ENCODE measurements at regions not wholly inside any gene's neighbourhood (a gene's known extent, or its start where the extent isn't known, plus 50 kb on each side); places are given as distances from the start of the nearest gene placed in this dataset.

DNA sequence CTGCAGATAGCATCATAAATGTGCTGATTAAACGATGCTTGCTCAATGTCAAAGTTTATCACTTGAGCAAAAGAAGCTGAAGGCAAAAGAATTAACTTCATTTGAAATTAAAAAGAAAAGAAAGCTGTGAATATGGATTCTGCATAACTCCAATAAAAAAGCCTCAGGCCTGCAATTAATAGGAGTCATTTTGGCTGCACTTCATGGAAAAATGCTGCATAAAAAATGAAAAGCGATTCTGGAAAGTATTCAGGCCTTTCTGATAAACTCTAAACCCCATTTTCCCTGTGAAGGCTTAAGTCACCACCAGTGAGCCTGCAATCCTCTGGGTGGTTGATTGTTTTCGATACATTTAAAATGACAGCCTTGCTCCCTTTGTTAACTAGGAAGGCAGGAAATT is 1793.4 kb downstream of the SUCLG1 start:
- H3K4me3 ChIP-seq: no peak overlapping the region
- no peak overlapping the region for H3K27ac ChIP-seq
- no peaks in the 10 kb centered on the region for H3K4me1 ChIP-seq (replicated peaks)
- H3K9me3 ChIP-seq (replicated peaks): no peaks in the 10 kb centered on the region
- no peak for DNase-seq (ENCODE audit: low read depth in 1 of 2, low spot score in 2 of 2)
- no peaks in the 10 kb centered on the region for H3K27me3 ChIP-seq (replicated peaks)
- H3K36me3 ChIP-seq: no peaks in the 10 kb centered on the region

DNA sequence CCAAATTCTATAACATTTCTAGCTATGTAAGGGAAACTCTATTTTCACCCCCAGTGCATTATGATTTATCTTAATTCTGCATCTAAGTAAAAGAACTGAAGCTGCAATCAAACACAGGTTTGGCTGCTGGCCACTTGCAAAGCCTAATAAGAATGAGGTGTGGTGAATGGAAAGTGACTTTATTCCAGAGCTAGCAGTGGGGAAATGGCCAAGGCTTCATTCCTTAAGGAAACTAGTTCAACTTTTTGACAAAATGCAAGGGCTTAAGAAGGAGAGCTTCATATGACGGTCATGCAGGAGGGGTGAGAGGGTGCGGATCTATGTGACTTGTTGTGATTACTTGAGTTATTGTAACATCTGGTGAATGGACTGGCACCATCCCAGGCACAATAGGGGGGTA is 1802.0 kb downstream of the SUCLG1 start:
- DNase-seq (ENCODE audit: low read depth in 1 of 2, low spot score in 2 of 2): no peak
- Histone ChIP-seq H3K27ac (no peak overlapping the region), H3K27me3 (replicated peaks) (no peaks in the 10 kb centered on the region), H3K4me1 (replicated peaks) (no peaks in the 10 kb centered on the region), H3K4me3 (no peak overlapping the region), H3K36me3 (no peaks in the 10 kb centered on the region), H3K9me3 (replicated peaks) (no peaks in the 10 kb centered on the region)

DNA sequence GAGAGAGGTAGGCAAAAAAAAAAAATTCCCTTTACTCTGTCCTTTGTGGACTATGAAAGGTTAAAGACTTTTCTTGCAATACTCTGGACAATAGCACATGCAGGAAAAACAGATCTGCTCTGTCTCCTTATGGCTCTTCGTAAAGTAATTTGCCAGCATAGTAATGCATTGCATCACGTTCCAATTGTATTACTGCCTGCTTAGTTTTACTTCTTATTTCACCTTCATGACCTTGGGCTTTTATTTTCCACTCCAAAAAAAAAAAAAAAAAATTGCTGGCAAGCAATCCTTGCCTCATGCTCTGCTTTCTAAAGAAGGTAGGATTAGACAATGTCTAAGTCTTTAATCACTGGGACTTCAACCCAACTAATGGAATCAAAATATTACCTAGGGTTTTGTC is 1802.7 kb downstream of the SUCLG1 start:
- Histone ChIP-seq H3K4me1 (replicated peaks) (no peaks in the 10 kb centered on the region), H3K9me3 (replicated peaks) (no peaks in the 10 kb centered on the region), H3K27ac (no peak overlapping the region), H3K36me3 (no peaks in the 10 kb centered on the region), H3K4me3 (no peak overlapping the region), H3K27me3 (replicated peaks) (no peaks in the 10 kb centered on the region)
- no peak for DNase-seq (ENCODE audit: low read depth in 1 of 2, low spot score in 2 of 2)

DNA sequence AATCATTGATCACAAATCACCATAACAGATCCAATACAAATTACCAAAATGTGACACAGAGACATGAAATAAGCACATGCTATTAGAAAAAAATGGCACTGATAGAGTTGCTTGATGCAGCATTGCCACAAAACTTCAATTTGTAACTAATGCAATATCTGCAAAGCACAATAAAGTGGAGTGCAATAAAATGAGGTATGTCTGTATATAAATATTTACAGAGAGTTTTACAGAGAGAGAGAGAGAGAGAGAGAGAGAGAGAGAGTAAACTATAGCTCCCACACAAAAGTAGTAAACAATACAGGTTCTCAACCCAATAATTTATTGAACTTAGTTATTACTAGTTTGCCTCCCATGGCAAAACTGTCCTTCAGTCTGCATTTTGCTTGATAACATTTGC is 1807.0 kb downstream of the SUCLG1 start:
- Histone ChIP-seq H3K27me3 (replicated peaks) (no peaks in the 10 kb centered on the region), H3K9me3 (replicated peaks) (no peaks in the 10 kb centered on the region), H3K4me3 (no peak overlapping the region), H3K4me1 (replicated peaks) (no peaks in the 10 kb centered on the region), H3K36me3 (no peaks in the 10 kb centered on the region), H3K27ac (no peak overlapping the region)
- DNase-seq (ENCODE audit: low read depth in 1 of 2, low spot score in 2 of 2): no peak

DNA sequence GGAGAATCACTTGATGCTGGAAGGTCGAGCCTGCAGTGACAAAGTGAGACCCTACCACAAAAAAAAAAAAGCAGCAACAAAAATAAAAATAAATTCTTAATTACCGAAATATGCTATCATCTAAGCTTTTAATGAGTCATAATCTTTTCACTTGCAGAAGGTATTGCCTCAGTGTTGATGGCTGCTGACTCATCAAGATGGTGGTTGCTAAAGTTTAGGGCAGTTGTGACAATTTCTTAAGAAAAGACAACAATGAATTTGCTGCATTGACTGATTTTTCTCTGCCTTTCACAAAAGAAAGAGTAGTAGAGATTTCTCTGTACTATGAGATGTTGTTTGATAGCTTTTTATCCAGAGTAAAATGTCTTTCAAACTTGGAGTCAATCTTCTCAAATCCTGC is 1809.0 kb downstream of the SUCLG1 start:
- H3K36me3 ChIP-seq: no peaks in the 10 kb centered on the region
- no peak overlapping the region for H3K4me3 ChIP-seq
- H3K27ac ChIP-seq: no peak overlapping the region
- H3K4me1 ChIP-seq (replicated peaks): no peaks in the 10 kb centered on the region
- no peaks in the 10 kb centered on the region for H3K27me3 ChIP-seq (replicated peaks)
- no peaks in the 10 kb centered on the region for H3K9me3 ChIP-seq (replicated peaks)
- no peak for DNase-seq (ENCODE audit: low read depth in 1 of 2, low spot score in 2 of 2)

DNA sequence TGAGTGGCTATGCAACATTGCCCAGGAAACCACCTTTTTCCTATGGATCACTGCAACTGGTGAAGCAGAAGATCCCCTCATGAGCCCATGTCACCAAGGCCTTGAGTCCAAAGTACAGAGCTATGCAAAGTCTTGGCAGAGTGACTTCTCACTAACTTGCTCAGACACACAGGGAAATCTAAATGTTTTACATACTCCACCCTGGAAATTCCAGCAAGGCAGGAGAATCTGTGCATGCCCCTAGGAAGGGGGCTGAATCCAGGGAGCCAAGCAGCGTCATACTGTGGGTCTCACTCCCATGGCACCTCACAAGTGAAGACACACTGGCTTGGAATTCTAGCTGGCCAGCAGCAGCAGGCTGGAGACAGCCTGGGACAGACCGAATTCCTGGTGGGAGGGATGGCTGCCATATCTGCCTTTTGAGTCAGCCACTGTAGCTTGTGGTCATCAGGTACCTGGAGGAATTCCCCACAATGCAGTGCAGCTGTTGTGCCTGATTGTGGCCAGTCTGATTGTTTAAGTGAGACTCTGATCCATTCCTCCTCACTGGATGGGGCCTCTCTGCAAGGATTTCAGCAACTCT is 1817.4 kb downstream of the SUCLG1 start:
- Histone ChIP-seq H3K9me3 (replicated peaks) (no peaks in the 10 kb centered on the region), H3K4me3 (no peak overlapping the region), H3K4me1 (replicated peaks) (no peaks in the 10 kb centered on the region), H3K27ac (no peak overlapping the region), H3K36me3 (no peaks in the 10 kb centered on the region), H3K27me3 (replicated peaks) (no peaks in the 10 kb centered on the region)
- DNase-seq (ENCODE audit: low read depth in 1 of 2, low spot score in 2 of 2): no peak

DNA sequence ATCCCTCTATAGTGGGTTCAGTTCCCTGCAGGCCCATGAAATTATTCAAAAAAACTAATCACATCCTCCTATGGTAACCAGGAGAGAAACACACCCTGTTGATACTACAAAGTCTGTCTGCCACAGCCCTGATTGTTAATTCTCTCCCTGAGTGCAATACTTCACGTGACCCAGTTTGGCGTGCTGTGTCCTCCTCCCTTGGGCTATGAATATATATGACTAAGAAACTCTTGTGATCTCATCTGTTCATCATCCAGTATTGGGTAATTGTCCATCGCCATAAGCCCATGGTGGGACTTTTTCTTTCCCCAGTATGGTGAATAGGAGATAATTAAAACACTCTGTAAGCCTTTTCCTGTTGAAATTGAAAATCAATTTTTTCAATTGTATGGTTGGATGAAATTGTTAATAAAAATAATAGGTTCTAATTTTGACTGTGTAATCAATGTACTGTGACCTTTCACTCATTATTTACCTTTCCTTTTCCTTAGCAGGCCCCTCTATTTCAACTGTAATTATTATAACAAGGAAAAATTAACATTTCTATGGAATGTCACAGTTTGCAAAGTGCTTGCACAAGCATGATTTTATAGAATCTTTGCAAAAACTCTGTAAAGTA is 1822.6 kb downstream of the SUCLG1 start:
- no peak overlapping the region for H3K27ac ChIP-seq
- no peak for DNase-seq (ENCODE audit: low read depth in 1 of 2, low spot score in 2 of 2)
- H3K4me1 ChIP-seq (replicated peaks): no peaks in the 10 kb centered on the region
- H3K27me3 ChIP-seq (replicated peaks): no peaks in the 10 kb centered on the region
- H3K4me3 ChIP-seq: no peak overlapping the region
- no peaks in the 10 kb centered on the region for H3K9me3 ChIP-seq (replicated peaks)
- H3K36me3 ChIP-seq: no peaks in the 10 kb centered on the region

DNA sequence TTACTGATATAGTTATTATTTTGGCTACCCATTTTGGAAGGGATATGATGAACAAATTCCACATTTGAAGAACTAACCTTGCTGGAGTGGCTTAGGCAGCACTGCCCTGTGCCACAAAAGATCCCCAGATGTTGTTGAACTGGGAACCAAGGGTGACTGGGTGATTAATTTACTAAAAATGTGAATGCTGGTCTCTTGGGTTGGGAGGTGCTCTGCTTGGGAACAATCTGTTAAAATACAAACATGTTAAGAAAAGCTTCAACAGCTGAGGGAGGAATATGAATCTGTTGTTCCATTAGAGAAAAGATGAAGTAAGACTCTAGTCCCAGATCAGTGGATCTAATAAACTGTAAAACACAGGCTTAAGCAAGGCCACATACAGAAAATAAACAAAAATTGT is 1860.1 kb downstream of the SUCLG1 start:
- Histone ChIP-seq H3K27ac (no peak overlapping the region), H3K9me3 (replicated peaks) (no peaks in the 10 kb centered on the region), H3K36me3 (no peaks in the 10 kb centered on the region), H3K4me1 (replicated peaks) (no peaks in the 10 kb centered on the region), H3K27me3 (replicated peaks) (no peaks in the 10 kb centered on the region), H3K4me3 (no peak overlapping the region)
- DNase-seq (ENCODE audit: low read depth in 1 of 2, low spot score in 2 of 2): no peak

DNA sequence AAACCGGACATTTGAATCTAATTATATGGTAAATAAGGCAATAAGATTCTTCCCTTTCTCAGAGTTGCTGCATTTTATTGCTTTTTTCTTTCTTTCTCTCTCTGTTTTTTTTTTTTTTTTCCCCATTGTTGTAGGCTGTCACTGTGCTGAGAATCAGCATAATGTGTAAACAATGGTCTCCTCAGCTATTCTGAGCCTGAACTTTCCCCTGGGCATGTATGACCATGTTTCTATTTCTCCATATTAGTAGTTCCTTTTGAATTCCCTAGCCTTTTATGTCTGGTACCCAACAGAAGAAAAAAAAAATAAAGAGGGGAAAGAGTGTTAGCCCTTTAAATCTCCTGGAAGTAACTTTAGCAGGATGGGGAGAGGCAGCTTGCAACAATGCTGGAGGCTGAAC is 1862.5 kb downstream of the SUCLG1 start:
- no peaks in the 10 kb centered on the region for H3K4me1 ChIP-seq (replicated peaks)
- no peak for DNase-seq (ENCODE audit: low read depth in 1 of 2, low spot score in 2 of 2)
- no peaks in the 10 kb centered on the region for H3K9me3 ChIP-seq (replicated peaks)
- no peak overlapping the region for H3K27ac ChIP-seq
- no peaks in the 10 kb centered on the region for H3K27me3 ChIP-seq (replicated peaks)
- H3K4me3 ChIP-seq: no peak overlapping the region
- H3K36me3 ChIP-seq: no peaks in the 10 kb centered on the region

DNA sequence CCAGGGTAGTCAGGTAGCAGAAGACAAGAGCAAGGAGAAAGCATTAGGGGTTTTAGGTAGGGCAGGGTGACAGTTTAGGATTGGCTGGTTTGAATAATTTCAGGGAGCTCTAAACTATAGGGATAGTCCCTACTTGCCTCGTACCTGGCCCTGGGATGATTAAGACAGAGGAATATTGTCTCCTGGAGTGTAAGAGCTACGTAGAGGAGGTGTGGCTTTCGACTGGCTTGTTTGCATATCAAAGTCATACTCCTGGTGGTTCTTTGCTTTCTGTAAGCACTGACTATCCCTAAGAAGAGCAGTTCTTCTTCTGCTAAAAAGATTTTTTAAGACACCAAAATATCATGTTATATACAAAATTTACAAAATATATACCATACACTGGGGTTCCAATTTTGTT is 1867.4 kb downstream of the SUCLG1 start:
- no peak for DNase-seq (ENCODE audit: low read depth in 1 of 2, low spot score in 2 of 2)
- Histone ChIP-seq H3K27ac (no peak overlapping the region), H3K27me3 (replicated peaks) (no peaks in the 10 kb centered on the region), H3K4me3 (no peak overlapping the region), H3K36me3 (no peaks in the 10 kb centered on the region), H3K9me3 (replicated peaks) (no peaks in the 10 kb centered on the region), H3K4me1 (replicated peaks) (no peaks in the 10 kb centered on the region)

DNA sequence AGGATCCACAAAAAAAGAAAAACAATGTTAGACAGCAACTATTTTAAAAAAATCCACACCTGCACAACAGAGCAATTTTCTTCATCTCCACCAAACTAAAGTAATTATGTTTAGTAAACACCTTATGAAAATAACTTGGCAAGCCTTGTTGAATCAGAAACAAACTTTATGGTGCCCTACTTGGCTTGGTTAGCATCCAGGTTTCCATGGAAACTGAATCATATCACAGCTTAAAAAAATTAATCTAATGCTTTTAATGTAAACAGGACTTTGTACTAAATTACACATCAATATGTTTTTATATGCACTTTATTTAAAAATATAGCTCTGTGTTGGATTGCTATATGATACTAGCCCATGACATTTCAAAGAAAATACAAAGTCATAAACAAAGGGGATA is 1882.4 kb downstream of the SUCLG1 start:
- Histone ChIP-seq H3K4me1 (replicated peaks) (no peaks in the 10 kb centered on the region), H3K9me3 (replicated peaks) (no peaks in the 10 kb centered on the region), H3K27ac (no peak overlapping the region), H3K27me3 (replicated peaks) (no peaks in the 10 kb centered on the region), H3K36me3 (no peaks in the 10 kb centered on the region), H3K4me3 (no peak overlapping the region)
- DNase-seq (ENCODE audit: low read depth in 1 of 2, low spot score in 2 of 2): no peak

DNA sequence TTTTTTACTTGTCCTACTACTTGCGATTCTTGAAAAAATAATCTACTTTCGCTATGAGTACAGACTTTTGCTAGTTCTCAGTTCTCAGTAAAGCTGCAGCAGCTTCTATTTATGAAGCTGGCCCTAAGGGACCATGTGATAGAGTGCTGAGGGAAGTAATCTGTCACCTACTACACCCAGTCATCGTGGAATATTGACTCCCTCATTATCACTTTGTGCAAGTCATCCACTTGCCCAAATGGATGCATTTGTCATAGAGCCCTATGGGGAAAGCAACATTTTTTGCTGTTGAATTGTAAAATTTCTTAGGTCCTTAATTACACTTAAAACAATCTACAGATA is 1919.8 kb downstream of the SUCLG1 start:
- H3K27ac ChIP-seq: no peak overlapping the region
- no peak for DNase-seq (ENCODE audit: low read depth in 1 of 2, low spot score in 2 of 2)
- no peaks in the 10 kb centered on the region for H3K36me3 ChIP-seq
- H3K27me3 ChIP-seq (replicated peaks): no peaks in the 10 kb centered on the region
- no peaks in the 10 kb centered on the region for H3K4me1 ChIP-seq (replicated peaks)
- no peaks in the 10 kb centered on the region for H3K9me3 ChIP-seq (replicated peaks)
- no peak overlapping the region for H3K4me3 ChIP-seq

DNA sequence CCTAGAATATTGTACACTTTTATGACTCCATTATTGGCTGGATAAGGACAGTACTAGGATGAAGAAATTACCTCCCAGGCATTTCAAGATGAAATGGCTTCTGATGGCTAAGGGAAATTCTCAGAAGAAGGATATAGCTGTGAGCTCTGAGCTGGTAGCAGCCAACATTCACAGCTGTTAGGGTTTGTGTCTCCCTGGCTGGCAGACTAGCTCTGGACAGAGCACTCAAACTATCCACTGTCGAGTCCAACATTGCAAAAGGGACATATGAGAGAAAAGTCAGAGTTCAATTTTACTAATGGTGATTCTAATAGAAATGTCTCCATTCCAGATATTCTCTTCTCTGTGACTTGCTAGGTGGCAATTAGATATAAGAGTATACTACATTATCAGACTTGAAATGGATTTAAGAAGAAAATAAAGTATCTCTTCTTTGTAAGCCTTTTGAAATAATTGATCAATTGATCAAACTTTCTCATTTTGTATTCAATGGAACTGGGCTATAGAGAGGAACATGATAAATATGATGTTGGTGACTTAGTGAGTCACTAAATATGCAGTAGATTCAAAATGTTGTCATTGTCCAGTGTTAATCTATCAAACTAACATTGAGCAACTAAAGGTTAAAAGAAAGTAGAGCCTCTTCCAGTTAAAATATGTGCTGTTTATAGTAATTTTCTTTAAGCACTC is 1920.3 kb downstream of the SUCLG1 start:
- Histone ChIP-seq H3K27ac (no peak overlapping the region), H3K27me3 (replicated peaks) (no peaks in the 10 kb centered on the region), H3K36me3 (no peaks in the 10 kb centered on the region), H3K4me1 (replicated peaks) (no peaks in the 10 kb centered on the region), H3K9me3 (replicated peaks) (no peaks in the 10 kb centered on the region), H3K4me3 (no peak overlapping the region)
- no peak for DNase-seq (ENCODE audit: low read depth in 1 of 2, low spot score in 2 of 2)

DNA sequence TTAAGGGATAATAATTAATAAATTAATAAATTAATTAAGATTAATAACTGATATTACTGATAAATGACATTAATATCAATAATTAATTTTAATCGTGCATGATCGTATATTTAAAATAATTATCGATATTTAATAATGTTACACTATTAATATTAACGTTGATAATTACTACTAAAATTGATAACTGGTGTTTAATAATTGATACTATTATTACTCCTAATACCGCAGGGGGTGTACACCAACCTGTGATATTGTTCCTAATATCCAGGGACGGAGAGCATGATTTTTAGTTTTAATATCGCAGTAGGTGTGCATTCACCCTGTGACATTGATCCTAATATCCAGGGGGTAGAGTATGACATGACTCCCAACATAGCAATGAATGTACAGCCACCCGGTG is 1930.8 kb downstream of the SUCLG1 start:
- DNase-seq (ENCODE audit: low read depth in 1 of 2, low spot score in 2 of 2): no peak
- Histone ChIP-seq H3K36me3 (no peaks in the 10 kb centered on the region), H3K27ac (no peak overlapping the region), H3K9me3 (replicated peaks) (no peaks in the 10 kb centered on the region), H3K27me3 (replicated peaks) (no peaks in the 10 kb centered on the region), H3K4me3 (no peak overlapping the region), H3K4me1 (replicated peaks) (no peaks in the 10 kb centered on the region)

DNA sequence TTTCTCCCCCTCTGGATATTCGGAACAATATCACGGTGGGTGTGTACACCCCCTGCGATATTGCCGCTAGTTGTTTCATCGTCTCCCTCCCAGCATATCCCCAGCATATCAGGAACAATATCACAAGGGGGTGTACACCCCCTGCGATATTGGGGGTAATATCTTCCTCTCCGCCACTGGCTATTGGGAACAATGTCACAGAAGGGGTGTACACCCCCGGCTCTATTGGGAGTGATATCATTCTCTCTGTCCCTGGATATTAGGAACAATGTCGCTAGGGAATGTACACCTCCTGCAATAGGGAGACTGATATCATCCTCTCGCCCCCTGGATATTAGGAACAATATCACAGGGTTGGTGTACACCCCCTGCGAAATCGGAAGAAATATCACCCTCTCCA is 1932.0 kb downstream of the SUCLG1 start:
- no peak for DNase-seq (ENCODE audit: low read depth in 1 of 2, low spot score in 2 of 2)
- Histone ChIP-seq H3K4me3 (no peak overlapping the region), H3K9me3 (replicated peaks) (no peaks in the 10 kb centered on the region), H3K27ac (no peak overlapping the region), H3K27me3 (replicated peaks) (no peaks in the 10 kb centered on the region), H3K4me1 (replicated peaks) (no peaks in the 10 kb centered on the region), H3K36me3 (no peaks in the 10 kb centered on the region)
